Lower leg skin (tissue), 3 donors: ENCODE measurements at regions not wholly inside any gene's neighbourhood (a gene's known extent, or its start where the extent isn't known, plus 50 kb on each side); places are given as distances from the start of the nearest gene placed in this dataset.

Experiments used
- POLR2A ChIP-seq, 2 donors: fragments of 450-650 bp; IDR thresholded peaks; one replicate each; pipeline ENCODE4 v1.6.1; 2016 to 2017; ENCODE audit warnings: antibody characterized with exemption in 2 of 2, mild to moderate bottlenecking in 1 of 2, moderate library complexity in 1 of 2
- TF ChIP-seq, protein P1 (sequence below), 3 donors: fragments of 450-650 bp; IDR thresholded peaks; one replicate each; pipeline ENCODE4 v1.5.1; 2016; ENCODE audit warnings: antibody characterized with exemption in 3 of 3, mild to moderate bottlenecking in 3 of 3, moderate library complexity in 2 of 3

DNA sequence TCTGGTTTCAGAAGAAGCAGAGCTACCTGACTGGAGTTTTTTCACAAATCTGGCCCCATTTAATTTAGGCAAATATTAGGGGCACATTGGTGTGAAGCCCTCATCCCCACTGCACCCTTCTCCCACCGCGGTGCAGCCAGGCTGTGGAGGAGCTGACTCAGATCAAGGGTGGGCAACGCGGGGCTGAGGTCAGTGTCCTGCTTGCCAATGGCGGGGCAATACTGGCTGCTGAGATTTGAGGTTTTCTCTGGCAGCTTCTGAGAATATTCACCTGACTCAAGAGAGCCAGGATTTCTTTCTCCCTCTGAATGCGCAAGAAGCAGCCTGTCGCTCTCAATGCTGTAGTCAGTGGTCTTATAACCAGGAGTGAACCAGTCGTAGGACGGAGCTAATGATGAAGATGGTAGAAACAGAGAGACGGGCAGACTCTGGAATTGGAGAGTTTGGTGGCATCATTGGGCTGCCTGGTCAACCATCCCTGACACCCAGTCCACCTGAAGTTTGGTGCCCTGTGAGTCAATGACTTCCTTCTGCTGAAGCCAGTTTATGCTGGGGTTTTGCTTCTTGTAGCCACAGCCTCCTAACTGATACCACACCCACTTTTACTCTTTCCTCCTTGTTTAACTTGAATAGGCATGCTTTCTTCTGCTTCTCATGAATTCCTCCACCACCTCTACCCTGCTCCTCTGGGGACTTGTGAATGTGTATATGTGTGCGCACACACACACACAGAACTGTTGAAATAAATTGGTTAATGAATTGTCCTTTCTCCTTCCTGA, 123.7 kb upstream of the CTBP2 start:
- TF ChIP-seq POLR2A (IDR thresholded peaks at IDR 0.05), result no peak
- TF ChIP-seq, protein P1, sequence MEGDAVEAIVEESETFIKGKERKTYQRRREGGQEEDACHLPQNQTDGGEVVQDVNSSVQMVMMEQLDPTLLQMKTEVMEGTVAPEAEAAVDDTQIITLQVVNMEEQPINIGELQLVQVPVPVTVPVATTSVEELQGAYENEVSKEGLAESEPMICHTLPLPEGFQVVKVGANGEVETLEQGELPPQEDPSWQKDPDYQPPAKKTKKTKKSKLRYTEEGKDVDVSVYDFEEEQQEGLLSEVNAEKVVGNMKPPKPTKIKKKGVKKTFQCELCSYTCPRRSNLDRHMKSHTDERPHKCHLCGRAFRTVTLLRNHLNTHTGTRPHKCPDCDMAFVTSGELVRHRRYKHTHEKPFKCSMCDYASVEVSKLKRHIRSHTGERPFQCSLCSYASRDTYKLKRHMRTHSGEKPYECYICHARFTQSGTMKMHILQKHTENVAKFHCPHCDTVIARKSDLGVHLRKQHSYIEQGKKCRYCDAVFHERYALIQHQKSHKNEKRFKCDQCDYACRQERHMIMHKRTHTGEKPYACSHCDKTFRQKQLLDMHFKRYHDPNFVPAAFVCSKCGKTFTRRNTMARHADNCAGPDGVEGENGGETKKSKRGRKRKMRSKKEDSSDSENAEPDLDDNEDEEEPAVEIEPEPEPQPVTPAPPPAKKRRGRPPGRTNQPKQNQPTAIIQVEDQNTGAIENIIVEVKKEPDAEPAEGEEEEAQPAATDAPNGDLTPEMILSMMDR (IDR thresholded peaks at IDR 0.05), result no peak
